A673 (cell line): ENCODE measurements at regions not wholly inside any gene's neighbourhood (a gene's known extent, or its start where the extent isn't known, plus 50 kb on each side); places are given as distances from the start of the nearest gene placed in this dataset.

Source experiments
- EZH2 ChIP-seq: fragments of 200-600 bp; sonication (generic); IDR thresholded peaks from 2 replicates; pipeline ENCODE4 v1.6.1; 2017; ENCODE audit warnings: borderline replicate concordance, low read depth, mild to moderate bottlenecking, mixed read lengths, antibody characterized with exemption, low read length; ENCODE audit not compliant: poor library complexity, severe bottlenecking
- TF ChIP-seq, protein P1 (sequence below): fragments of 300-800, 200-600 bp; sonication (generic); conservative IDR thresholded peaks from 2 replicates; pipeline ENCODE4 v1.5.1; 2017; ENCODE audit warnings: low read depth, mild to moderate bottlenecking, antibody characterized with exemption, low read length, moderate library complexity, mixed read lengths

DNA sequence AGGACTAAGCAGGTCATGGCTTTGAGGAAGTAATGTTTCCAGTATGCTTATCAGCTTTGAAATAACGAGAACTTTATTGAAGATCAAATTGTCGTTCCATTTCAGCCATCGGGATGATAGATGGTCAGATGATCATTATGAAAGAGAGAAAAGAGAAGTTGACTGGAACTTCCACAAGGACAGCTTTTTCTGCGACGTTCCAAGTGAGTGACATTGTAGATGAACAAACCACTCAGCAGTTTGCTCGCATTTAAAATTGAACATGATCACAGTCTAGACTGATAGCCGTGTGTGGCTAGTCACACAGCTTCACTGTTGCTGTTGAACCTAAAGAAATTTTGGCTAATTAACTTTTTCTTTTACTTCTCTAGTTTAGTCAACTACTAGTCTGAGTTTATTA, 151.1 kb downstream of the TLR5 start:
- TF ChIP-seq, protein P1, sequence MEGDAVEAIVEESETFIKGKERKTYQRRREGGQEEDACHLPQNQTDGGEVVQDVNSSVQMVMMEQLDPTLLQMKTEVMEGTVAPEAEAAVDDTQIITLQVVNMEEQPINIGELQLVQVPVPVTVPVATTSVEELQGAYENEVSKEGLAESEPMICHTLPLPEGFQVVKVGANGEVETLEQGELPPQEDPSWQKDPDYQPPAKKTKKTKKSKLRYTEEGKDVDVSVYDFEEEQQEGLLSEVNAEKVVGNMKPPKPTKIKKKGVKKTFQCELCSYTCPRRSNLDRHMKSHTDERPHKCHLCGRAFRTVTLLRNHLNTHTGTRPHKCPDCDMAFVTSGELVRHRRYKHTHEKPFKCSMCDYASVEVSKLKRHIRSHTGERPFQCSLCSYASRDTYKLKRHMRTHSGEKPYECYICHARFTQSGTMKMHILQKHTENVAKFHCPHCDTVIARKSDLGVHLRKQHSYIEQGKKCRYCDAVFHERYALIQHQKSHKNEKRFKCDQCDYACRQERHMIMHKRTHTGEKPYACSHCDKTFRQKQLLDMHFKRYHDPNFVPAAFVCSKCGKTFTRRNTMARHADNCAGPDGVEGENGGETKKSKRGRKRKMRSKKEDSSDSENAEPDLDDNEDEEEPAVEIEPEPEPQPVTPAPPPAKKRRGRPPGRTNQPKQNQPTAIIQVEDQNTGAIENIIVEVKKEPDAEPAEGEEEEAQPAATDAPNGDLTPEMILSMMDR: no peak
- TF ChIP-seq EZH2: no peak
